HepG2 (cell line): ENCODE measurements at regions not wholly inside any gene's neighbourhood (a gene's known extent, or its start where the extent isn't known, plus 50 kb on each side); places are given as distances from the start of the nearest gene placed in this dataset.

Experiments used
- MYPOP ChIP-seq: sonication (generic); formaldehyde crosslinking; IDR thresholded peaks from 2 replicates; pipeline ENCODE4 v1.8.1; 2023; ENCODE audit warnings: mild to moderate bottlenecking, moderate library complexity, missing genetic modification reagents
- ZNF761 ChIP-seq: sonication (generic); formaldehyde crosslinking; conservative IDR thresholded peaks from 2 replicates; pipeline ENCODE4 v1.4.0; 2020; ENCODE audit warnings: mild to moderate bottlenecking, missing genetic modification reagents

DNA sequence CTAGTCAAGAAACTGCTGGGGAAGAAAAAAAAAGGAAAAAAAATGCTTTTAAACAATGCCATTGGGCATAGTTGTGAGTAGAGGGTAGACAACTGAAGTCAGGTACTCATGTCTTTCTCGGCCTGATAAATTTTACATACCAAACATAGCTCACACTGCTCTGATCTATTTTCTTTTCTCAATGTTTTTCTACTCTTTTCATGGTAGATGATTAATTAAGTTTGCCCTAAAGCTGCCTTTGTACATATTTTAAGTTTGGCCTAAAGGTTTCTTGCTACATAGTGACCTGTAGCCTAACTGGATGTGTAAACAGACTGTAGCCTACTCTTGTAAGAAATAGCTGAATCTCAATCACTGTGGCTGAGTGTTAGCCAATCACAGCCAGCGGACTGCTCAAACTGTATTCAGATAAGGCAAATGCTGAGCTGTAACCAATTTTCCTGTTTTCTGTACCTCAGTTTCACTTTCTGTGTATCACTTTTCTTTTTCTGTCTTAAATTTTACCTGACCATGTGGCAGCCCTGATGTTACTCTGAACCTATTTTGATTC lies 121.0 kb downstream of the PCDH10 start:
- no peak for TF ChIP-seq MYPOP
- no peak for TF ChIP-seq ZNF761
